GM21717 (cell line): ENCODE measurements at regions not wholly inside any gene's neighbourhood (a gene's known extent, or its start where the extent isn't known, plus 50 kb on each side); places are given as distances from the start of the nearest gene placed in this dataset.
"Not testable (repeated sequence)": the region's sequence is repeated elsewhere in the genome, so short reads cannot be mapped to it uniquely, and the experiment has no call there.

Source experiments
- ATAC-seq: cut with Tn5 transposase; IDR thresholded peaks from one replicate; pipeline ENCODE4 v1.9.1; 2021; ENCODE audit warnings: mild to moderate bottlenecking, moderate library complexity; ENCODE audit not compliant: unreplicated experiment

DNA sequence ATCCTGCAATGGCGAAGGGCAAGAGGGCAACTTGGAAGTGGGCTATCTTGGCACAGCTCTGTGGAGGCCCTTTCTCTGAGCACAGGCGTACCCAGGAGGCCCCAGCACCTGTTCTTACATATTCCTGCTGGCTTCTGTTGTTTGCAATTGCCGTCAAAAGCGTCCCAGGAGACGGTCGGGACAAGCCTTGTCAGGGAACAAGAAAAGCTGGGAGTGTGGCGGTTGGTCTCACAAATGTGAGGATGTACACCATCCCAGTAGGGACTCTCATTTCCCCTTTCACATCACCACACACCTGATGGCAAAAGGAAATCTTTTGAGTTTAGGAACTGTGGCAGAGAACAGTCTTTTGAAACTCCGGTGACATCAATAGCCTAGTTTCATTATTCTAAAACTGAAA, 94.7 kb upstream of the EFEMP1 start:
- no peak for ATAC-seq

DNA sequence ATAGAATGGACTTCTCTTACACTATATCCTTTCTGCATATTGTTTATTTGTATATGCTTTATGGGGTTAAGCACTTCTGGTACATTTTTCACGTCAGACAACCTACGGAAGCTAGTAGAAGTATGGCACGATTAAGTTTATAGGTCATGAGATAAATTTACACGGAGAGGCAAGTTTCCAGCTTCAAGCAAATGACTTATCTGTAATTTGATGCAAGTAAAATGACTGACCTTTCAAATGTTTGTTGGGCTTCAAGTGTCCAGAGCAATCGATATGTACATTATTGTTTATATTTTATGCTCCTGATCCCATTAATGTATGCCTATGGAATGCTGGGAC, 97.5 kb upstream of the EFEMP1 start:
- no peak for ATAC-seq

DNA sequence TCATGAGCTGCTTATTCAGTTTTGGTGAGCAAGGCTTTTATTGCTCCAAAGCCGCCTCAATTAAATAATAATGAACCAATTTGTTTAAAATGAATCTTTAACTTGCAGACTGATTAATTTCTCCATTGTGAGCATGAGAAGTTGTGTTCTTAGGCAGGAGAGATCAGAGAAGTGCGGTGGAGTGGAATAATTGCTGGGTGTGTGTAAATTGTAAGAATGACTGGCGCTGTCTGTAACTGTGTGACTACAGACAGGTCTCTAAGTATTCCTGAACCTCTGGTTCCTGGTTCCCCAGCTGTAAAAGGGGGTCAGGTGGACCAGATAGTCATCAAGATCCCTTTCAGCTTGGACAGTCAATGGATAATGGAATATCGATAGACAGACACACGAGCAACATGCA, 98.0 kb upstream of the EFEMP1 start:
- ATAC-seq, result no peak

DNA sequence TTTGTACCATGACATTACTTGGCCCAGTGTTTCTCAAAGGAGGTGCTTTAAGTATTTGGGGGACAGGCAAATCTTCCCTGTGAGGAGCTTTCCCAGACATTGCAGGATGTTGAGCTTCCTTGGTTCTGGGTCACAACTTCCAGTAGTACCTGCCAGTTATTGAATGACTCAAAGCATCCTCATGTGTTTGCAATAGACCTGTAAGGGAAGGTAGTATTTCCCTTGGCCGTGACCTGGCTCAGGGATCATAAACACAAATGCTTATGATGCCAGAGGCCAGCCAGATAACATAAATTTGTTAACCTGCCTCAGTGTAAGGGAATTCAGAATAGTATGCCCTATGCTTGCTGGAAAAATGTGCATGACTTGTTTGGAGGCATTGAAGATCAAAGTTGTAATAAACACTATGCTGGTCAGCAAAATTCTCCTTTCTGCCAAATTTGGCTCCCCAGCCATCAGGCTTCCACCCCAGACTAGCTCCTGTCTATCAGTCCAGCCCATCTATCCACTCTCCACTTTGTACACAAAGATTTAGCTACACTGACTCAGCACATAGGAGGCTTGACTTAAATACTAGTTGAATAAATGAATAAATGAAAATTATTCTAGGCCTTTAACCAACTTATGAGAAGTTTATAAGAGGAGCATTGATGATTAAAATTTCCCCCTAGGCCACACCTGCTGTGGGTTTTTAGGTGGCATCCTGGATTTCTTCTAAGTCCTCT, 102.0 kb upstream of the EFEMP1 start:
- ATAC-seq, result no peak

DNA sequence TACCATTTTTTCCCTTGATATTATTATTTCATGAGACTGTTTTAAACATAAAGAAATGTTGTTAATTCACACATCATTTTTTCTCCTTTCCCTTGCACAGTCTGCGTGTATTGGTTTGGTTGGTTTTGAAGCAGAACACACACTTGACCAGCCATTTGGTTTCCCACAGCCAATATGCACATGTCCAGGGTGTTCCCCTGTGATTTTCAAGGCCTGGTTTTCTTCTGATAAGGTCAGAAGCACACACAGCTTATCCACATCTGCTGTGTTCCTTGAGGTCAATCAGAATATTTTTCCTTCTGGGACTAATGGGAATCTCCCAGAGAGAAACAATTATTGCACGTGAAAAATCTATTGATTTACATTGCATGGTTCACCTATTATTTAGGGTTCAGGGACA, 103.2 kb upstream of the EFEMP1 start:
- ATAC-seq, result no peak

DNA sequence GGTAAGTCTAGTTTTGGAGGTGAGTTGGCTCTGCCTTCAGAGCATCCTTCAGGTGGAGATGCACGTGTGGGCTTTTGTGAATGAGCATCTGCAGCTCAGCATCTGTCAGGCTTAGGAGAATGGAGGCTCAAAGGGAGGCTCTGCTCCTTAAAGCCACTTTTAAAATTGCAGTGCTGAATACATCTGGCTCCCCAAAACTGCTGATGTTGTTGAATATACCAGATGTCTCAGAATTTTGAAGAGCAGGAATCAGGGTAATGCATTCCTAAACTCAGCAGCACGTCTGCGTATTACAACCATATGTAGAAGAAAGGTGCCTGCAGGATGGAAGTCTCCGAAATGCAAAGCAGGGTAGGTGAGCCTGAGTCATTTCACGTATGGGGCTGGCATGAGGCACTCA, 106.5 kb upstream of the EFEMP1 start:
- ATAC-seq, result no peak

DNA sequence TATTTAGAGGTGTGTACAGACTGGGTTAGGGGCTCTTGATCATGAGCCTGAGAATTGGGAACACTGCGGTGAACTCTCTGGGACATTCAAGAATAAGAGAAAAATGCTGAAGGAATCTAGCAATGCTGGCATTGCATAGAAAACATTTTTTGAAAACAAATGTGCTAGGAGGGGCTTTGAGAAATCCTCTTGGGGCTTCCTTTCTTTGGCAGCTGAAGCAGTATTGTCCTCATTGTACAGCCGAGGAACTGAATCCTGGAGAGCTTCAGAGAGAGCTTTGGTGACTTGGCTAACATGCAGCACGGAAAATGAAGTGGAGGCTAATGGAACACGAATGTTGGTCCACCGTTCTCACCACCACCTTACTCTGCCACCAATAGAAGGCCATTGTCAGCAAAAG, 107.3 kb upstream of the EFEMP1 start:
- no peak for ATAC-seq

DNA sequence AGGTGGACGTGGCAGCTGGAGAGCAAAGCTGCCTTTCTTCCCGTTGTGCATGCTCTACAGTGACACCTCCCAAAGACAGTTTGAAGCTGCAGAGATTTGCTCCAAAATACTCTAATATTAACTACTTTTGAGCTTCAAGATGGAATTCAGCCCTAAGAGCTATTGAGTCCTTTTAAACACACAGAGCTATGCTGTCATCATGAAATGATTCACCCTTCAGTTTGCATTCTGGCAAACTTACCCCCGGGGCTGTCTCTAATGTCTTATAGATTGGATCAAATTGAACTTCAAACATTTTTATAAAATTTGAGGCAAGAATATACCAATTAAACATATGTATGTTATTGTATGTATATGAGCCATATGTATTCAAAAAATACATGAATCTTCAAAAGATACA, 110.7 kb upstream of the EFEMP1 start:
- ATAC-seq, result no peak

DNA sequence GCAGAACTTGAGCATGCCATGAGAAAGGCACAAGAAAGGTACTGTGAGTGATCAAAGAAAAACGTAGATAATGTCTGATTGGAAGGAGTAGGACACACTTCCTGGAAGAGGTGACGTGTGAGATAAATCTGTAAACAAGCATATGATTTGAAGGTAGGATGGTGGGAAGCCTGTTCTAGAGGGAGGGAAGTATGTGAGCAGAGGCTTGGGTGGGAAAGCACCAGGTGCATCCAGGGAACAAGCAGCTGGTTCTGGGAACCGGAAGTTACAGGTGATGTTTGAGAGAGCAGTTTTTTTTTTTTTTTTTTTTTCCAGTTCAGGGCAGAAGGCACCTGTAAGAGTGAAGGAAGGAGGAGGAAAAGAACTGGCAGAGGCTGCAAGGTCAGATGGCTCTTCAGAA, 116.6 kb upstream of the EFEMP1 start:
- no peak for ATAC-seq

DNA sequence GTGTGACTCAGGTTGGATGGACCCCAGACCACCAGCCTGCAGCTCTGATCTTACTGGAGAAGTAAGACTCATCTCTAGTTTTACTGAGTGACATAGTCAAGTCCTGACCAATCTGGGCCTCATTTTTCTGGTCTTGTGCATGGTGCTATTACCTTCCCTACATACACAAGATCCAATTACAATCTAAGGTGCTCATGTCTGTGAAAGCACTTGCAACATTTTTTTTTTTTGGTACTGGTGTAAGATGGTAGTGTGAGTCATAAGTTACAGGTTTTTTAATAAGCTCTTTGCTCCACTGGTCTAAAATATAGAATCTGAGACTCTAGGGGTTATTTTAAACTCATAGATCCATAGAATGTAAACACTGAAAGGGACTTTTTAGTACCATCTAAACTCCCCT, 117.3 kb upstream of the EFEMP1 start:
- ATAC-seq, result no peak

DNA sequence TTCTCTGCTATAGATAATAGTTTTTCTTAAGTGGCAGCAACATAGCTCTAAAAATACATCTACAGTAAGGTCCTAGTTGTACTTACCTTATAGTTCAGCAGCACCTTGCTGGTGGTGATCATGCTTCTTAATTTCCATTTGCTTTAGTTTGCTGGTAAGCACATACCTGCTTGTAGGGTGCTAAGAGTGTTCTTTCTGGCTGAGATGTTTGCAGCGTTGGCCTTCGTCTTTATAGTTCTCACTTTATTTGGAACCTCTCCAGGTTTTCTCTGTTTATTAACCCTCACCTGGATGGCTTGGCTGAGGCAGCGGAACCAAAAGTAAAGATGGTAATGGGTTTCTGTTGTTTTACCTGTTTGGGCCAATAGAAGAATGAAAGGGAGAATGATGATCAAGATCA, 123.6 kb upstream of the EFEMP1 start:
- ATAC-seq, result no peak

DNA sequence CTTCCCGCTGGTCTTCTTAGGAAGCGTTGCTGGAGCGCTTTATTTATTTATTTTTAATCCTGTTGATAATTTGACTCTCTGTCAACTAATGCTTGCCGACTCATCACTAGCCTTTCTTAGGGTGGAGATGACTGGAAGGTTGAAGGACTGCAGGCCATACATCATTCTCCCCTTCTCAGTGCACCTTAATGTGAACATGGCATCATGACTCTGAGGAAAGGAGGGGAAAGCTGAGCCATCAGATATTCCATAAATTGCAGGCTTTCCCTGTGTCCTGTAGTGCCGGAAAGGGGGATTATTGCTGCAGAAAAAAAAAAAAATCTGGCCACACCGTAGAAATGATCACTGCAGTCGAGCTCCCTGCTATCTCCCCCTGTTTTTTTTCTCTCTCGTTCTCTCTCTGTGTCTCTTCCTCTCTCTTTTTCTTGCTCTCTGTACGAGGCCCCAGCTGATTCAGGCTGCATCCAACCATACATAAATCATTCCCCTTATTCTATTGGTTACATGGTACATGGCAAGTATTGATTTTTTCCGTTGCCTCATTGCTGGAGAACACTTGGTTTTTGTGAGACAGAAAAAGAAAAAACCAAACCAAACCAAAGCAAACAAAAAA, 125.8 kb upstream of the EFEMP1 start:
- ATAC-seq, result no peak

DNA sequence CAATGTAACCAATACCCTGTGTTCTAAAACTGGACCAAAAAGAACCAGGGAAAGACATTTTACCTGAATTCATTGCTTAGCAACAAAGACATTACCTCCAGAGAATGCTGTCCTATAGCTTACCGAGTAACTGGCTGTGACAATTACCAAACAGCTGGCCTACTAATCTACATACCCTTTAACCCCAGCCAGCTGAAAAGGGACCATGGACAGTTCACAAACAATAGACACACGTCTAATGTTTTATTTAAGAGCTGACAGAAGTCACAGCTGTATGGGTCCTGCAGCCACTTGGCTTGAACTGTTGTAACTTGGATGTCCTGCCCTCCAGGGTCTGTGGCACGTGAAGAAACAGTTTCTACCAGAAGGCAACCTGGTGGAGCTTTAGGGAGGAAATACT, 130.1 kb upstream of the EFEMP1 start:
- ATAC-seq, result no peak

DNA sequence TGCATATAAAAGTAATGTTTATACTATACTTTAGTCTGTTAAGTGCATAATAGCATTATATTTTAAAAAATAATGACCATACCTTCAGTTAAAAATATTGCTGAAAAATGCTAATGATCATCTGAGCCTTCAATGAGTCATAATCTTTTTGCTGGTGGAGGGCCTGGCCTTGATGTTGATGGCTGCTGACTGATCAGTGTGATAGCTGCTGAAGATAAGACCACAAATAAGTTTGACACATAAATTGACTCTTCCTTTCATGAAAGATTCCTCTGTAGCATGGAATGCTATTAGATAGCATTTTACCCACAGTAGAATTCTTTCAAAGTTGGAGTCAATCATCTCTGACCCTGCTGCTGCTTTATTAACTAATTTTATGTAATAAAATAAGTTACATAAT, 128.4 kb upstream of the CCDC85A start:
- no peak for ATAC-seq

DNA sequence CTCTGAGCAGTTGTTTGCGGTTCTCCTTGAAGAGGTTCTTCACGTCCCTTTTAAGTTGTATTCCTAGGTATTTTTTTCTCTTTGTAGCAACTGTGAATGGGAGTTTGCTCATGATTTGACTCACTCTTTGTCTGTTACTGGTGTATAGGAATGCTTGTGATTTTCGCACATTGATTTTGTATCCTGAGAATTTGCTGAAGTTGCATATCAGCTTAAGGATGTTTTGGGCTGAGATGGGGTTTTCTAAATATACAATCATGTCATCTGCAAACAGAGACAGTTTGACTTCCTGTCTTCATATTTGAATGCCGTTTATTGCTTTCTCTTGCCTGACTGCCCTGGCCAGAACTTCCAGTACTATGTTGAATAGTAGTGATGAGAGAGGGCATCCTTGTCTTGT, 122.5 kb upstream of the CCDC85A start:
- not testable (repeated sequence) for ATAC-seq

DNA sequence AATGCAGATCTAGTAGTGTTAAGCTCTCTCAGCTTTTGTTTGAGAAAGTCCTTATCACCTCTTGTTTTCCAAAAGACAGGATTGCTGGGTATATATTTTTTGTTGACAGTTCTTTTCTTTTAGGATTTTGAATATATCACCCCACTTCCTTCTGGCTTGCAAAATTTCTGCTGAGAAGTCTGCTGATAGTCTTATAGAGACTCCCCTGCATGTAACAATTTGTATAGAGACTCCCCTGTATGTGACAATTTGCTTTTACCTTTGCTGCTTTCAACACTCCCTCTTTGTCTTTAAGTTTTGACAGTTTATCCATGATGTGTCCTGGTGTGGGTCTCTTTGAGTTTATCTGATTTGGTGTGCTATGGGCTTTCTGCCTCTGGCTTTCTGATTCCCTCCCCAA, 115.0 kb upstream of the CCDC85A start:
- no peak for ATAC-seq

DNA sequence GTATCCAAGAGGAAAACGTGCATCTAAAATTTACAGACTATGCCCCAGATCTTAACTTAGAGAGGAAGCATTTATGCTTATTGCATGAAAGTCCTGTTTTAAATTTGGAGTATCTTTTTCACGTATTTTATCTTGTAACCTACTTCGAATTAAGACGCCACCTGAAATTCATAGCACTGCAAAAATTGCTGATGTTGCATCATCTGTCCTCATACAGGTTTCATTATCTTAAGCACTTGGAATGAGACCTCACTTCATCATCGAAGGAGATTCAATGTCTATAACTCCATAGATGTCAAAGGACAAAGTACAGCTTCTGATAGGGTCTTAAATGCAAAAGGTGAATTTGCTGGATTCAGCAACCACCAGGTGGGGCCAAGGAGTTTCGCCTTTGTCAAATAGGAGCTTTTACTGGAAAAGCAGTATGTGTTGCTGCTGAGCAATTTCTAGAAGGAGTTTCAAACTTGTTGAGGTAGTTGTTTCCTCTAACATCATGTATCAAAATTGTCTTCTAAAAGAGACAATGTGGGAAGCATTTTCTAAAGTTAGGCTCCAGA, 106.4 kb upstream of the CCDC85A start:
- no peak for ATAC-seq

DNA sequence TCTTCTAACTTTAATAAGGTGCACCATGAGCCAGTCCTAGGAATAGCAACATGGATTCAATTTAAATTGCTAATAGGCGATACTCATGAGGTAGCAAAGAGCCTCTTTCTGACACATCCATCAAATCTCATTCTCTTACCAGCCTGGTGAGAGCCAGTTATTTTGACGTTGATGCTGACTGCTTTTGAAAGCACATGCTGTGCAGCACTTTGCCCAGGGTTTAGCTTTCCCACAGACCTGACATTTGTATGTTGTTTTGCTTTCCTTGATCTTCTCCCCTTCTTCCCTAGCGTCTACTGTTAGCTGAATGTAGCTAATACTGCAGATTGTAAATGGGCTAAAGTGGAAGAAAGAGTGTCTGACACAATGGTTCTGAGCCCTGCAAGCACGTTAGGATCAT, 101.1 kb upstream of the CCDC85A start:
- no peak for ATAC-seq

DNA sequence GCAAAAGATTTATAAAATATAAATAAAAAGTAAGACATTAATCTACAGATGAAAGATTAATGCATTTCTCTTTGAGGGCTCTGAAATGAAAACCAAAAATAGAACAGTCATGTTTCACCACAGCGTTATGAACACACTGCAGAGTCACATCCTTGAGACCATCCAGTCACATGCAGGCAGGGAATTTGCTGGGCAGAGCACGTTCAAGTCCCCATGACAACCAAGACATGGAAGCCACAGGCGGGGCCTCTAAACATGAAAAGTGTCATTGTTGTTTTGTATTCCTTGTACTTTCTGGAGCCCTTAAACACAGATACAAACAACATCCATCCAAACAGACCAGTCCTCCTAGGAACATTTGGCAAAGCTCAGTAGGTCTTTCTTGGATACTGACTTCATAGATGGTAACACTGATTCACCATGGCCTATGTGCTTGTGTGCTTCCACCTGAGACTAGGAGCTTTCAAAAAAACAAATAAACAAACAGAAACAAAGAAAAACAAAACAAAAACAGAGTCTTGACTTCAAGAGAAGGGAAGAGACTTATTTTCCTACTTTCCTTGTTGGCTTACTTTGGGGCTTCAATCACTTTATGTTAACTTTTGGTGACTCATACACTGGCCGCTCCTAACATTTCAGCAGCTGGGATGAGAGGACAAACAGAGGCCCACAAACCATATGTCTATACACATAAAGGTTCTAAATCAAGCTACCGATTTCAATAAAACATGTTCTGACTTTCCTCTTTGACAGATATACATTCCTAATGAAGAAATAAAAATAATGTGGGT, 99.5 kb upstream of the CCDC85A start:
- no peak for ATAC-seq

DNA sequence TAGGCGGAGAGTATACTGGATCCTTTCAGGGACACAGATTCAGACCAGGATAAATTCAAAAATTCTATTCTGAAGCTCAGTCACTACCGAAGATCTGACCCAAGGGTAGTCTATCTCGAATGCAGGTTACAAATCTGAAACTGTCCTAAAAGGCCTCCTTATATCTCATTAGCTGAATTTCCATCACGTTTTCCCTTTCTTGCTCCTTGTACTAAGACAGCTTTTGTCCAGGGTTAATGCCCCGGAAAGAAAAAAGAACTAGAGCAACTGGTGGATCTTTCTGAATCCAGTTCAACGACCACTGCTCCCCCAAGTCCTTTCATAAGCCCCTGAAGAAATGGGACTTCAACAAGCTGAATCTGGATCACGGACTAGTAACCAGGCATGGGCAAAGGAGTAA, 97.5 kb upstream of the CCDC85A start:
- no peak for ATAC-seq

DNA sequence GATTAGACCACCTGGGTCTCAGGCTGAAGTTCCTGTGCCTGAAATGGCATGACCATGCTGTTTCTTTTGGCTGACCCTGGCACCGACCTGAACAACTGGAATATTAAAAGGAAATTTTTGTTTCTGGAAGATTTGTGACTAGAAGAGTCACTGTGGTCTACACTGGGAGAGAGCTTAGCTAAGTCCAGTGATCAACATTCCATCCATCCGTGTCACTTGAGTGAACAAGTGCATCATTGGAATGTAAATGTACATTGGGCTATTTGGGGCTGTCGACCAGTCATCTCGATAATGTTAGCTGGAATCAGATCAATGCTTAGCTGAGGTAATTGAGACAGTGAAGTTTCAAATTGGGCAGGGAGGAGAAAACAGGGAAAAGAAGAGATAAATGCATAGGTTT, 95.4 kb upstream of the CCDC85A start:
- no peak for ATAC-seq

DNA sequence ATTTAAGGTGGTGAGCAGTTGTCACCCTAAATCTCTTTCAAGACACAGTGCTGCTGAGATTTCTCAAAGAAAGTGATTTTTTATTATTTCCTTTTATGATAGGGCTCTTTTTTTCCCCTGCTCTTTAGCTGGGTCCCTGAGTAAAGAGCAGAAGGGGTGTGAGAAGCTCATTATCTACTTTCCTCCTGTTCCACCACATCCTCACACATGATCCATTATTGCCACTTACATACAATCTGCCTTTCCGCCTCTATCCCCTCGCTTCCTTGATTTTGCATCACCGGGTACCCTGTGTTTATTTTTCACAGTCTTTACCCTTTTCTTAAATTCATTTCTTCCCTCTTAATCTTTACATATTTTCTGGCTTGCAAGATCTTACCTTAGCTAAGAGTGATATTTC, 93.9 kb upstream of the CCDC85A start:
- ATAC-seq, result no peak
